ENCODE measurements at regions not wholly inside any gene's neighbourhood (a gene's known extent, or its start where the extent isn't known, plus 50 kb on each side); places are given as distances from the start of the nearest gene placed in this dataset.

GRCh38 chr2:226233388-226233787 lies 566.2 kb downstream of the IRS1 start:
- no peak overlapping the region for H2AFZ ChIP-seq
- H4K20me1 ChIP-seq (ENCODE audit: insufficient read depth, poor library complexity, severe bottlenecking) = no peaks in the 10 kb centered on the region
- no peak overlapping the region for H3K4me3 ChIP-seq
- H3K27ac ChIP-seq = no peak overlapping the region
- no peaks in the 10 kb centered on the region for H3K9me3 ChIP-seq (ENCODE audit: low read depth)
- no peak overlapping the region for H3K4me2 ChIP-seq
- no peaks in the 10 kb centered on the region for H3K36me3 ChIP-seq (replicated peaks; ENCODE audit: insufficient read depth, low read depth)
- DNase-seq (ENCODE audit: low spot score) = no peak
- no peaks in the 10 kb centered on the region for H3K27me3 ChIP-seq
- no peaks in the 10 kb centered on the region for H3K4me1 ChIP-seq (ENCODE audit: insufficient read depth)
- H3K9me2 ChIP-seq (replicated peaks; ENCODE audit: insufficient read depth) = no peaks in the 10 kb centered on the region
- TF ChIP-seq CTCF (IDR thresholded peaks at IDR 0.05; ENCODE audit: poor library complexity) = no peak
- TF ChIP-seq EZH2phosphoT487 (IDR thresholded peaks at IDR 0.05; ENCODE audit: low read depth, severe bottlenecking, unreplicated experiment) = no peak
- no peak for TF ChIP-seq EZH2 (IDR thresholded peaks at IDR 0.05; ENCODE audit: borderline replicate concordance)
- H3K79me2 ChIP-seq = no peaks in the 10 kb centered on the region

GRCh38 chr2:226228080-226228479 lies 571.5 kb downstream of the IRS1 start:
- Histone ChIP-seq H2AFZ (no peak overlapping the region), H3K9me2 (replicated peaks; ENCODE audit: insufficient read depth) (no peaks in the 10 kb centered on the region), H3K27me3 (no peaks in the 10 kb centered on the region), H3K4me1 (ENCODE audit: insufficient read depth) (no peaks in the 10 kb centered on the region), H3K79me2 (no peaks in the 10 kb centered on the region), H3K4me2 (no peak overlapping the region), H3K4me3 (no peak overlapping the region), H3K9me3 (ENCODE audit: low read depth) (no peaks in the 10 kb centered on the region), H3K36me3 (replicated peaks; ENCODE audit: insufficient read depth, low read depth) (no peaks in the 10 kb centered on the region), H3K27ac (no peak overlapping the region), H4K20me1 (ENCODE audit: insufficient read depth, poor library complexity, severe bottlenecking) (no peaks in the 10 kb centered on the region)
- TF ChIP-seq EZH2 (IDR thresholded peaks at IDR 0.05; ENCODE audit: borderline replicate concordance) (no peak), CTCF (IDR thresholded peaks at IDR 0.05; ENCODE audit: poor library complexity) (no peak)
- DNase-seq (ENCODE audit: low spot score) = no peak
- 78% methylated on average over 2 of the region's 2 CpGs for WGBS (ENCODE audit: low lambda C conversion rate, missing lambda C conversion rate)

GRCh38 chr2:226227341-226227740 lies 572.3 kb downstream of the IRS1 start:
- Histone ChIP-seq H3K9me2 (replicated peaks; ENCODE audit: insufficient read depth) (no peaks in the 10 kb centered on the region), H3K4me3 (no peak overlapping the region), H2AFZ (no peak overlapping the region), H4K20me1 (ENCODE audit: insufficient read depth, poor library complexity, severe bottlenecking) (no peaks in the 10 kb centered on the region), H3K36me3 (replicated peaks; ENCODE audit: insufficient read depth, low read depth) (no peaks in the 10 kb centered on the region), H3K27ac (no peak overlapping the region), H3K79me2 (no peaks in the 10 kb centered on the region), H3K9me3 (ENCODE audit: low read depth) (no peaks in the 10 kb centered on the region), H3K4me1 (ENCODE audit: insufficient read depth) (no peaks in the 10 kb centered on the region), H3K4me2 (no peak overlapping the region), H3K27me3 (no peaks in the 10 kb centered on the region)
- DNase-seq (ENCODE audit: low spot score) = no peak
- TF ChIP-seq CTCF (IDR thresholded peaks at IDR 0.05; ENCODE audit: poor library complexity) = no peak
- no peak for TF ChIP-seq EZH2phosphoT487 (IDR thresholded peaks at IDR 0.05; ENCODE audit: low read depth, severe bottlenecking, unreplicated experiment)
- no peak for TF ChIP-seq EZH2 (IDR thresholded peaks at IDR 0.05; ENCODE audit: borderline replicate concordance)

- H3K4me2 ChIP-seq = no peak overlapping the region
- H2AFZ ChIP-seq = no peak overlapping the region
- no peak for TF ChIP-seq CTCF (IDR thresholded peaks at IDR 0.05; ENCODE audit: poor library complexity)
- TF ChIP-seq EZH2phosphoT487 (IDR thresholded peaks at IDR 0.05; ENCODE audit: low read depth, severe bottlenecking, unreplicated experiment) = no peak
- TF ChIP-seq EZH2 (IDR thresholded peaks at IDR 0.05; ENCODE audit: borderline replicate concordance) = no peak
- WGBS (ENCODE audit: low lambda C conversion rate, missing lambda C conversion rate) = 91% methylated on average over 2 of the region's 2 CpGs
- H3K4me1 ChIP-seq (ENCODE audit: insufficient read depth) = no peaks in the 10 kb centered on the region
- no peaks in the 10 kb centered on the region for H3K27me3 ChIP-seq
- H3K9me2 ChIP-seq (replicated peaks; ENCODE audit: insufficient read depth) = no peaks in the 10 kb centered on the region
- H3K36me3 ChIP-seq (replicated peaks; ENCODE audit: insufficient read depth, low read depth) = no peaks in the 10 kb centered on the region
- no peak overlapping the region for H3K27ac ChIP-seq
- H4K20me1 ChIP-seq (ENCODE audit: insufficient read depth, poor library complexity, severe bottlenecking) = no peaks in the 10 kb centered on the region
- DNase-seq (ENCODE audit: low spot score) = no peak
- H3K79me2 ChIP-seq = no peaks in the 10 kb centered on the region
- H3K9me3 ChIP-seq (ENCODE audit: low read depth) = no peaks in the 10 kb centered on the region
- no peak overlapping the region for H3K4me3 ChIP-seq
These were observed 575.9 kb downstream of the IRS1 start for GRCh38 chr2:226223704-226224103.

All from hepatocyte (in vitro differentiated cells).